CD4-positive, alpha-beta T cell (primary cell): ENCODE measurements at regions not wholly inside any gene's neighbourhood (a gene's known extent, or its start where the extent isn't known, plus 50 kb on each side); places are given as distances from the start of the nearest gene placed in this dataset.

ENCODE experiments used
- ATAC-seq: fragments of 200-7000 bp; cut with Tn5 transposase; one replicate; pipeline ENCODE4 v1.10.0; 2022; ENCODE audit warnings: mild to moderate bottlenecking; ENCODE audit not compliant: poor library complexity
- CTCF ChIA-PET: fragments of 350-600 bp; sonication (Branson Sonifier 250); formaldehyde crosslinking; loops from one replicate; lab custom pipeline; 2021; ENCODE audit warnings: antibody characterized with exemption, inconsistent platforms; lab: Charles Lee
- POLR2A ChIA-PET: fragments of 350-600 bp; sonication (Branson Sonifier 250); formaldehyde crosslinking; loops from one replicate; lab custom pipeline; 2021; ENCODE audit warnings: antibody characterized with exemption, inconsistent platforms; lab: Charles Lee
- DNase-seq, 14 experiments: peaks; one replicate each; pipeline ENCODE4 v3.0.0-alpha.2; 2013 to 2020; ENCODE audit warnings: mixed read lengths in 2 of 14
- H3K27ac ChIP-seq, 2 donors: one replicate each; pipeline versions ENCODE4 v1.5.1 to v1.7.0; 2013; ENCODE audit warnings: low read length in 2 of 2, low read depth in 1 of 2, mild to moderate bottlenecking in 1 of 2
- H3K27me3 ChIP-seq, 2 experiments: 1 replicate in 1 of 2; 2 replicates in 1 of 2; pipeline versions ENCODE4 v1.6.1 to v1.7.0; 2013; ENCODE audit warnings: low read length in 2 of 2, control low read depth in 1 of 2, mild to moderate bottlenecking in 1 of 2, moderate library complexity in 1 of 2; ENCODE audit not compliant: insufficient read depth in 2 of 2, control insufficient read depth in 1 of 2
- H3K36me3 ChIP-seq: one replicate; pipeline ENCODE4 v1.6.1; 2013; ENCODE audit warnings: low read length, control low read depth; ENCODE audit not compliant: insufficient read depth
- H3K4me1 ChIP-seq: one replicate; pipeline ENCODE4 v1.6.1; 2013; ENCODE audit warnings: low read length, control low read depth; ENCODE audit not compliant: insufficient read depth
- H3K4me3 ChIP-seq: one replicate; pipeline ENCODE4 v1.5.1; 2013; ENCODE audit warnings: mild to moderate bottlenecking, low read length, moderate library complexity
- H3K9me3 ChIP-seq, 2 experiments: 1 replicate in 1 of 2; 2 replicates in 1 of 2; pipeline versions ENCODE4 v1.6.1 to v1.7.0; 2013; ENCODE audit warnings: low read length in 2 of 2, mild to moderate bottlenecking in 2 of 2, control low read depth in 1 of 2, moderate library complexity in 1 of 2; ENCODE audit not compliant: control insufficient read depth in 1 of 2, insufficient read depth in 1 of 2
- H3K27ac Mint-ChIP-seq: one replicate; pipeline ENCODE4 v1.8.0; 2020; ENCODE audit warnings: mixed read lengths
- H3K27me3 Mint-ChIP-seq: one replicate; pipeline ENCODE4 v1.8.0; 2021; ENCODE audit warnings: mixed read lengths
- H3K36me3 Mint-ChIP-seq: one replicate; pipeline ENCODE4 v1.8.0; 2021; ENCODE audit warnings: low read depth, mixed read lengths
- H3K4me1 Mint-ChIP-seq: one replicate; pipeline ENCODE4 v1.8.0; 2021; ENCODE audit warnings: low read depth, mixed read lengths
- H3K4me3 Mint-ChIP-seq: one replicate; pipeline ENCODE4 v1.8.0; 2020; ENCODE audit warnings: mild to moderate bottlenecking, mixed read lengths
- H3K9me3 Mint-ChIP-seq: one replicate; pipeline ENCODE4 v1.8.0; 2020; ENCODE audit warnings: mixed read lengths
- intact Hi-C, 2 experiments: fragments of 100-400 bp; cut with DNase I in 1 of 2; cut with micrococcal nuclease in 1 of 2; formaldehyde crosslinking; loops; one replicate each; pipeline versions ENCODE4 v1.15.1 to v1.9.0; 2023 to 2025; cut with DNase I, micrococcal nuclease
- TF ChIP-seq, protein P1 (sequence below): fragments of 200-600 bp; IDR thresholded peaks from one replicate; pipeline ENCODE4 v1.8.0; 2022; ENCODE audit warnings: antibody characterized with exemption, mild to moderate bottlenecking

DNA sequence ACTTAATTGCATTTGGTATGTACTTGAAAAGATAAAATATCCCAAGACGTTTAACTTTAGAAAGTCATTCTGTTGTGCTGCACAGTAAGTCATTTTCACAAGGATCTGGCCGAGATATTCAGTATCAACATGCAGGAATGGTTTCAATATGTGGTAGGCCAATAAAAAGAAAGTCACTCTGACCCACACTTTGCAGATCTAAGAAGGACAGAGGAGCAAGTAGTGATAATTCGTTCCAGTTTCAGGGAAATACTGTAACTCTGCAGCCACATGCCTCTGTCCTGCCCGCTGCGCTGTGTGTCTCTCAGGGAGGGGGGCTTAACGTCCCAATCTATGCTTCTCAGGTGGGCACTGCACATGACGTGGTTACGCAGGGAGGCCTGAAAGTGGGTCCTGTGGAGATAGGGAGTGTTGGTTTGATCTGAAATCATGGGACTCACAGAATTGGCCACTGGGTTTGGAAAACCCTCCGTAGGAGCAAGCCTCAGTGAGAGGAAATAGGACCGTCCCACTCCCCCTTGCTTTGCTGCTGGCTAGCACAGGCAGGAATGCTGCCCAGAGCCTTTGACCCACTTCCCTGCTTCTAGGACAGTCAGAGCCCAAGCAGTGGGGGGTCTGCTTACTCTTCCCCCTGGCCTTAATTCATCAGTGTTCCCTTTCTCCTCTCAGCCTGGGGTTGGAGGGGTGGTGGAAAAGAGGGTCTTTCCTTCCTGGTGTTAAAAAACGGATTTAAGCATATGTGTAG, 314.7 kb upstream of the SPRED2 start:
- intact Hi-C loops: no loop called here
- ATAC-seq (no peak), DNase-seq (no peak)
- TF ChIP-seq, protein P1, sequence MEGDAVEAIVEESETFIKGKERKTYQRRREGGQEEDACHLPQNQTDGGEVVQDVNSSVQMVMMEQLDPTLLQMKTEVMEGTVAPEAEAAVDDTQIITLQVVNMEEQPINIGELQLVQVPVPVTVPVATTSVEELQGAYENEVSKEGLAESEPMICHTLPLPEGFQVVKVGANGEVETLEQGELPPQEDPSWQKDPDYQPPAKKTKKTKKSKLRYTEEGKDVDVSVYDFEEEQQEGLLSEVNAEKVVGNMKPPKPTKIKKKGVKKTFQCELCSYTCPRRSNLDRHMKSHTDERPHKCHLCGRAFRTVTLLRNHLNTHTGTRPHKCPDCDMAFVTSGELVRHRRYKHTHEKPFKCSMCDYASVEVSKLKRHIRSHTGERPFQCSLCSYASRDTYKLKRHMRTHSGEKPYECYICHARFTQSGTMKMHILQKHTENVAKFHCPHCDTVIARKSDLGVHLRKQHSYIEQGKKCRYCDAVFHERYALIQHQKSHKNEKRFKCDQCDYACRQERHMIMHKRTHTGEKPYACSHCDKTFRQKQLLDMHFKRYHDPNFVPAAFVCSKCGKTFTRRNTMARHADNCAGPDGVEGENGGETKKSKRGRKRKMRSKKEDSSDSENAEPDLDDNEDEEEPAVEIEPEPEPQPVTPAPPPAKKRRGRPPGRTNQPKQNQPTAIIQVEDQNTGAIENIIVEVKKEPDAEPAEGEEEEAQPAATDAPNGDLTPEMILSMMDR: no peak
- CTCF ChIA-PET: no interaction called here
- Mint-ChIP-seq H3K27ac (no peak overlapping the region), H3K4me1 (no peaks in the 10 kb centered on the region), H3K36me3 (no peaks in the 10 kb centered on the region), H3K4me3 (no peak overlapping the region), H3K27me3 (peaks cover 13% of the 10 kb centered on the region), H3K9me3 (no peaks in the 10 kb centered on the region)
- H3K4me1 ChIP-seq: no peaks in the 10 kb centered on the region
- no peaks in the 10 kb centered on the region for H3K36me3 ChIP-seq
- H3K4me3 ChIP-seq: no peak overlapping the region
- POLR2A ChIA-PET: no interaction called here
- no peaks in the 10 kb centered on the region for H3K27me3 ChIP-seq
- H3K27ac ChIP-seq: no peak overlapping the region
- H3K9me3 ChIP-seq: no peaks in the 10 kb centered on the region

DNA sequence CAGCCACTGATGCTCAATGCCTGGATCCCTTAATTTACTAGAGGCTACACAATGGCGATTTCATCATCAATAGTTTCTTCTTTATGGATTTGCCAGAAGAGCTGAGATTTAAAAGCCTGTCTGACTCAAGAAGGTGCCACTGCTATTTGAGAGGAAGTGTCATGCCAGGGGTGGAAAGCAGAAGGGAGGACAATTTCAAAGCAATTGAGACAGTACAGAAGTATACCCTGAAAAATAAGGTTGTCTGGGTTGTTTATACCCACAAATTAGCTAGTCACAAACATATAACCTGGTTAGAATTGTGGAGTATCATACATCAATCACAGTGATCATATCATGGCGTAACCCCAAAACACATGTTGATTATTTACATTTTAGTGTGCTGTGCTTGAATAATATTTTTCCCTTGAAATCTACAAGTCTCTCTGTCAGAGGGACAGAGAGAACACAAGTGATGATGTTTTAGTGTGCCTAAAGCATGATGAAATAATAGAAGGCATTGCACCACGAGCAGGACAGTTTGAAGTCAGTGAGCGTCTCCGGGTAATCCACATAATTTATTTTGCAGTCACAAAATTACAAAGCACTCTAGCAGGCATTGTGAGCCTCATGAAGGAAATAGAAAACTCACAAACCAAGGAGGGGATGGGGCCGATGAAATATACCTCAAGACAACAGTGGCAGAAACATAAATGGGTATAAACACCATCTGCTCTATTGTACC, 312.2 kb upstream of the SPRED2 start:
- no peak for ATAC-seq
- Mint-ChIP-seq H3K4me1 (no peaks in the 10 kb centered on the region), H3K27ac (no peak overlapping the region), H3K36me3 (no peaks in the 10 kb centered on the region), H3K4me3 (no peak overlapping the region), H3K9me3 (peaks cover 4% of the 10 kb centered on the region), H3K27me3 (peaks cover 27% of the 10 kb centered on the region)
- DNase-seq: no peak
- Histone ChIP-seq H3K9me3 (no peaks in the 10 kb centered on the region), H3K4me3 (no peak overlapping the region), H3K27me3 (no peaks in the 10 kb centered on the region), H3K36me3 (no peaks in the 10 kb centered on the region), H3K27ac (no peak overlapping the region), H3K4me1 (no peaks in the 10 kb centered on the region)
- ChIA-PET POLR2A (no interaction called here), CTCF (no interaction called here)
- TF ChIP-seq, protein P1: no peak
- intact Hi-C loops: no loop called here

DNA sequence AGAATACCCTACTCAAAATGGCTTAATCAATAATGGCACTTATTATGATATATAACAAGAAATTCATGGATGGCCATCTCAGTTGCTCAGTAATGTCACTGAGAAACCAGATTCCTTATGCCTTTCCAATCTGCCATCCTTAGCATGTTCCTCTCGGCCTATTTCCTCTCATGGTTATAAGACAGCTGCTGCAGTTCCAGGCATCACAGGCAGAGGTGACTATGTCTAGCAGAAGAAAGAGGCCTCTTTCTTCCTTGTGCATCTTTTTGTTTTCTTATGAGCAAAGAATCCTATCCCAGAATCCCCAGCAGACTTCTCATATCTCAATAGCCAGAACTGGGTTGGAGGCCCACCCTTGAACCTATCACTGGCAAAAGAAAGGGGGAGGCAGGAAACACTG, 310.6 kb upstream of the SPRED2 start:
- no peak for ATAC-seq

More for the DNA sequence above, 310.6 kb upstream of the SPRED2 start:
- no peak for DNase-seq
- TF ChIP-seq, protein P1: no peak
- Mint-ChIP-seq H3K9me3 (peaks cover 4% of the 10 kb centered on the region), H3K36me3 (no peaks in the 10 kb centered on the region), H3K27me3 (peaks cover 28% of the 10 kb centered on the region), H3K27ac (no peak overlapping the region), H3K4me1 (no peaks in the 10 kb centered on the region), H3K4me3 (no peak overlapping the region)
- H3K36me3 ChIP-seq: no peaks in the 10 kb centered on the region
- CTCF ChIA-PET: no interaction called here
- no peak overlapping the region for H3K27ac ChIP-seq
- no peaks in the 10 kb centered on the region for H3K4me1 ChIP-seq
- no peaks in the 10 kb centered on the region for H3K9me3 ChIP-seq
- intact Hi-C loops: no loop called here
- POLR2A ChIA-PET: no interaction called here
- H3K4me3 ChIP-seq: no peak overlapping the region
- no peaks in the 10 kb centered on the region for H3K27me3 ChIP-seq
